ENCODE measurements at regions not wholly inside any gene's neighbourhood (a gene's known extent, or its start where the extent isn't known, plus 50 kb on each side); places are given as distances from the start of the nearest gene placed in this dataset.
"Not testable (repeated sequence)": the region's sequence is repeated elsewhere in the genome, so short reads cannot be mapped to it uniquely, and the experiment has no call there.

GRCh38 chr3:193037828-193038227, 120.2 kb upstream of the MB21D2 start:
- H2AK5ac ChIP-seq (ENCODE audit: low read length, severe bottlenecking); H3K79me1 ChIP-seq (replicated peaks; ENCODE audit: low read length, poor library complexity, severe bottlenecking); H3K36me3 ChIP-seq (ENCODE audit: control insufficient read depth in 1 of 2, insufficient read depth in 2 of 2, low read depth in 1 of 2, low read length in 2 of 2); H2BK120ac ChIP-seq (ENCODE audit: low read depth, low read length); H2AFZ ChIP-seq (ENCODE audit: low read depth, low read length); H3K23ac ChIP-seq (ENCODE audit: low read length in 2 of 2); H3K27me3 ChIP-seq (ENCODE audit: control insufficient read depth in 1 of 2, insufficient read depth in 1 of 2, low read length in 2 of 2); H3K9me3 ChIP-seq (ENCODE audit: control insufficient read depth, low read length); H2BK12ac ChIP-seq (ENCODE audit: low read length in 2 of 2); H3K4me3 ChIP-seq (ENCODE audit: insufficient read depth in 1 of 2, low read depth in 1 of 2, low read length in 2 of 2); H3K9ac ChIP-seq (ENCODE audit: low read length); H2BK5ac ChIP-seq (ENCODE audit: low read depth, low read length, poor library complexity, severe bottlenecking); H3K27ac ChIP-seq (ENCODE audit: low read length, poor library complexity, severe bottlenecking); DNase-seq; H3K14ac ChIP-seq (ENCODE audit: low read length in 2 of 2); H2BK15ac ChIP-seq (ENCODE audit: low read depth, poor library complexity, severe bottlenecking); H3K4ac ChIP-seq (ENCODE audit: low read depth in 1 of 2, low read length in 2 of 2); H4K8ac ChIP-seq (ENCODE audit: low read length); H3K18ac ChIP-seq (ENCODE audit: low read depth in 1 of 2, low read length in 2 of 2); H4K91ac ChIP-seq (ENCODE audit: low read length); H3K4me2 ChIP-seq (ENCODE audit: low read length, poor library complexity, severe bottlenecking); H3K4me1 ChIP-seq (ENCODE audit: control insufficient read depth, insufficient read depth, low read depth, low read length): not testable (repeated sequence)
- 100% methylated on average over 1 of the region's 3 CpGs for WGBS

- no peak overlapping the region for H4K8ac ChIP-seq (ENCODE audit: low read length)
- no peak overlapping the region for H3K23ac ChIP-seq (ENCODE audit: low read length in 2 of 2)
- no peaks in the 10 kb centered on the region for H3K79me1 ChIP-seq (replicated peaks; ENCODE audit: low read length, poor library complexity, severe bottlenecking)
- no peak overlapping the region for H2AK5ac ChIP-seq (ENCODE audit: low read length, severe bottlenecking)
- no peak overlapping the region for H2BK12ac ChIP-seq (ENCODE audit: low read length in 2 of 2)
- peaks cover 0 to 4% of the 10 kb centered on the region in 2 experiments for H3K27me3 ChIP-seq (ENCODE audit: control insufficient read depth in 1 of 2, insufficient read depth in 1 of 2, low read length in 2 of 2)
- H3K4ac ChIP-seq (ENCODE audit: low read depth in 1 of 2, low read length in 2 of 2), result no peak overlapping the region
- H3K9ac ChIP-seq (ENCODE audit: low read length), result no peak overlapping the region
- DNase-seq, result no peak
- H3K4me2 ChIP-seq (ENCODE audit: low read length, poor library complexity, severe bottlenecking), result no peak overlapping the region
- H3K4me1 ChIP-seq (ENCODE audit: control insufficient read depth, insufficient read depth, low read depth, low read length), result no peaks in the 10 kb centered on the region
- H2BK120ac ChIP-seq (ENCODE audit: low read depth, low read length), result no peak overlapping the region
- WGBS, result 97% methylated on average over 3 of the region's 3 CpGs
- H2BK5ac ChIP-seq (ENCODE audit: low read depth, low read length, poor library complexity, severe bottlenecking), result no peak overlapping the region
- no peak overlapping the region for H3K27ac ChIP-seq (ENCODE audit: low read length, poor library complexity, severe bottlenecking)
- no peaks in the 10 kb centered on the region for H3K36me3 ChIP-seq (ENCODE audit: control insufficient read depth in 1 of 2, insufficient read depth in 2 of 2, low read depth in 1 of 2, low read length in 2 of 2)
- H3K14ac ChIP-seq (ENCODE audit: low read length in 2 of 2), result no peak overlapping the region
- no peak overlapping the region for H3K18ac ChIP-seq (ENCODE audit: low read depth in 1 of 2, low read length in 2 of 2)
- H4K91ac ChIP-seq (ENCODE audit: low read length), result no peak overlapping the region
- no peak overlapping the region for H2BK15ac ChIP-seq (ENCODE audit: low read depth, poor library complexity, severe bottlenecking)
- no peak overlapping the region for H3K4me3 ChIP-seq (ENCODE audit: insufficient read depth in 1 of 2, low read depth in 1 of 2, low read length in 2 of 2)
- no peaks in the 10 kb centered on the region for H3K9me3 ChIP-seq (ENCODE audit: control insufficient read depth, low read length)
- H2AFZ ChIP-seq (ENCODE audit: low read depth, low read length), result no peak overlapping the region
These were observed 121.4 kb upstream of the MB21D2 start for GRCh38 chr3:193039058-193039457.

GRCh38 chr3:193040836-193041672, 123.4 kb upstream of the MB21D2 start:
- no peaks in the 10 kb centered on the region for H3K36me3 ChIP-seq (ENCODE audit: control insufficient read depth in 1 of 2, insufficient read depth in 2 of 2, low read depth in 1 of 2, low read length in 2 of 2)
- 50% methylated on average over 2 of the region's 2 CpGs for WGBS
- no peak overlapping the region for H3K4ac ChIP-seq (ENCODE audit: low read depth in 1 of 2, low read length in 2 of 2)
- H3K27ac ChIP-seq (ENCODE audit: low read length, poor library complexity, severe bottlenecking), result no peak overlapping the region
- H3K23ac ChIP-seq (ENCODE audit: low read length in 2 of 2), result no peak overlapping the region
- no peak overlapping the region for H2AK5ac ChIP-seq (ENCODE audit: low read length, severe bottlenecking)
- H2AFZ ChIP-seq (ENCODE audit: low read depth, low read length), result no peak overlapping the region
- no peak overlapping the region for H3K9ac ChIP-seq (ENCODE audit: low read length)
- H3K4me2 ChIP-seq (ENCODE audit: low read length, poor library complexity, severe bottlenecking), result no peak overlapping the region
- no peak overlapping the region for H3K14ac ChIP-seq (ENCODE audit: low read length in 2 of 2)
- H3K18ac ChIP-seq (ENCODE audit: low read depth in 1 of 2, low read length in 2 of 2), result no peak overlapping the region
- no peak overlapping the region for H2BK120ac ChIP-seq (ENCODE audit: low read depth, low read length)
- no peaks in the 10 kb centered on the region for H3K4me1 ChIP-seq (ENCODE audit: control insufficient read depth, insufficient read depth, low read depth, low read length)
- no peak overlapping the region for H3K4me3 ChIP-seq (ENCODE audit: insufficient read depth in 1 of 2, low read depth in 1 of 2, low read length in 2 of 2)
- H3K9me3 ChIP-seq (ENCODE audit: control insufficient read depth, low read length), result no peaks in the 10 kb centered on the region
- no peak overlapping the region for H2BK12ac ChIP-seq (ENCODE audit: low read length in 2 of 2)
- H4K91ac ChIP-seq (ENCODE audit: low read length), result no peak overlapping the region
- peaks cover 0 to 4% of the 10 kb centered on the region in 2 experiments for H3K27me3 ChIP-seq (ENCODE audit: control insufficient read depth in 1 of 2, insufficient read depth in 1 of 2, low read length in 2 of 2)
- H2BK15ac ChIP-seq (ENCODE audit: low read depth, poor library complexity, severe bottlenecking), result no peak overlapping the region
- H4K8ac ChIP-seq (ENCODE audit: low read length), result no peak overlapping the region
- peak; percentile 71 for DNase-seq
- no peaks in the 10 kb centered on the region for H3K79me1 ChIP-seq (replicated peaks; ENCODE audit: low read length, poor library complexity, severe bottlenecking)
- no peak overlapping the region for H2BK5ac ChIP-seq (ENCODE audit: low read depth, low read length, poor library complexity, severe bottlenecking)

- H3K79me1 ChIP-seq (replicated peaks; ENCODE audit: low read length, poor library complexity, severe bottlenecking), result no peaks in the 10 kb centered on the region
- no peak overlapping the region for H2AK5ac ChIP-seq (ENCODE audit: low read length, severe bottlenecking)
- H4K8ac ChIP-seq (ENCODE audit: low read length), result no peak overlapping the region
- no peaks in the 10 kb centered on the region for H3K36me3 ChIP-seq (ENCODE audit: control insufficient read depth in 1 of 2, insufficient read depth in 2 of 2, low read depth in 1 of 2, low read length in 2 of 2)
- DNase-seq, result no peak
- no peak overlapping the region for H4K91ac ChIP-seq (ENCODE audit: low read length)
- no peak overlapping the region for H2BK15ac ChIP-seq (ENCODE audit: low read depth, poor library complexity, severe bottlenecking)
- no peak overlapping the region for H3K14ac ChIP-seq (ENCODE audit: low read length in 2 of 2)
- no peak overlapping the region for H3K4ac ChIP-seq (ENCODE audit: low read depth in 1 of 2, low read length in 2 of 2)
- no peak overlapping the region for H3K4me3 ChIP-seq (ENCODE audit: insufficient read depth in 1 of 2, low read depth in 1 of 2, low read length in 2 of 2)
- no peak overlapping the region for H3K9ac ChIP-seq (ENCODE audit: low read length)
- no peak overlapping the region for H3K18ac ChIP-seq (ENCODE audit: low read depth in 1 of 2, low read length in 2 of 2)
- H2BK5ac ChIP-seq (ENCODE audit: low read depth, low read length, poor library complexity, severe bottlenecking), result no peak overlapping the region
- H2BK12ac ChIP-seq (ENCODE audit: low read length in 2 of 2), result no peak overlapping the region
- no peaks in the 10 kb centered on the region for H3K9me3 ChIP-seq (ENCODE audit: control insufficient read depth, low read length)
- no peak overlapping the region for H3K27ac ChIP-seq (ENCODE audit: low read length, poor library complexity, severe bottlenecking)
- no peak overlapping the region for H2AFZ ChIP-seq (ENCODE audit: low read depth, low read length)
- H2BK120ac ChIP-seq (ENCODE audit: low read depth, low read length), result no peak overlapping the region
- H3K4me1 ChIP-seq (ENCODE audit: control insufficient read depth, insufficient read depth, low read depth, low read length), result no peaks in the 10 kb centered on the region
- H3K4me2 ChIP-seq (ENCODE audit: low read length, poor library complexity, severe bottlenecking), result no peak overlapping the region
- 84% methylated on average over 5 of the region's 5 CpGs for WGBS
- peaks cover 0 to 4% of the 10 kb centered on the region in 2 experiments for H3K27me3 ChIP-seq (ENCODE audit: control insufficient read depth in 1 of 2, insufficient read depth in 1 of 2, low read length in 2 of 2)
- no peak overlapping the region for H3K23ac ChIP-seq (ENCODE audit: low read length in 2 of 2)
These were observed 128.7 kb upstream of the MB21D2 start for GRCh38 chr3:193046371-193046770.
